ENCODE measurements at regions not wholly inside any gene's neighbourhood (a gene's known extent, or its start where the extent isn't known, plus 50 kb on each side); places are given as distances from the start of the nearest gene placed in this dataset.

DNA sequence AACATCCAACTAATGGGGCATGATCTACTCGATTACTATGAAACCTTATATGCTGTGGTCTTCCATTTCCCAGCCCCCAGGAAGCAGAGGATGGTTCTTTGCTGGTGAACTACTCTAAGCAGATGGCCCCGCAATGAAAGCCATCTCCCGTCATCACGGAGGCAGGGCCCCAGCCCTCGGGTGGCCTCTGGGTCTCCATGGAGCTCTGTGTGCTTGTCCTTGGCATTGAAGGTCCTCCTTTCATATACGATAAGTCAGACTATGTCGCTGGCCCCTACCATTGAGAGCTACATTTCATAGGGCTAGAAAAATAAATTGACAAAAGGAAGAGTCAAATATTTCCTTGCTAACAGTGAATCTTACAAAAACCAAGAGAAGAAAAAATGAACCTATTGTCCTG, 416.8 kb downstream of the CMPK2 start:
- H3K4me1 ChIP-seq (ENCODE audit: control insufficient read depth in 2 of 2, insufficient read depth in 2 of 2, low read length in 2 of 2) = no peaks in the 10 kb centered on the region
- no peaks in the 10 kb centered on the region for H3K36me3 ChIP-seq (ENCODE audit: control insufficient read depth in 2 of 2, insufficient read depth in 2 of 2, low read length in 1 of 2)
- no peak for DNase-seq (ENCODE audit: low read depth in 6 of 9, low spot score in 9 of 9)
- H3K27me3 ChIP-seq (ENCODE audit: control insufficient read depth in 2 of 2, insufficient read depth in 1 of 2, low read length in 1 of 2) = no peaks in the 10 kb centered on the region
- no peak overlapping the region for H3K27ac ChIP-seq (ENCODE audit: low read depth in 1 of 2, low read length in 1 of 2)
- 95% methylated on average over 7 of the region's 7 CpGs for WGBS
- H3K4me3 ChIP-seq (ENCODE audit: low read length in 2 of 2) = no peak overlapping the region
- H3K9me3 ChIP-seq (ENCODE audit: control insufficient read depth in 2 of 2, insufficient read depth in 1 of 2, low read length in 1 of 2) = no peaks in the 10 kb centered on the region

DNA sequence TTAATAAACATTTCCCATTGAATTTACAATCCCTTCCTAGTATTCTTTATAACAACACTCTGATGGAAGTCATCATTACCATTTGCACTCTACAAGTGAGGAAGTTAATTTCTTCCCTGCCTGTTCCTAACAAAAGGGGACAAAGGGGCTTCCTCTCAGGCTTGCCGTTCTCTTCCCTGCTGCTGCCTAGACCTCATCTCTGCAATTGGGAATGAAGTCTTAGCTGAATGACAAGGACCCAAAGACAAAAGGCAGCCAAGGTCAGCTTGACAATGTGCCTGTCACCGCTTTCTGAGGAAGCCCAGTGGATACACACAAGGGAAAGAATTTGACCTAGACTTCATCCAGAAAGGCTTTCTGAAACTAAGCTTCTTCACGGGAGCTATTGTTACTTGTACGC, 416.4 kb downstream of the CMPK2 start:
- 72% methylated on average over 4 of the region's 4 CpGs for WGBS
- Histone ChIP-seq H3K36me3 (ENCODE audit: control insufficient read depth in 2 of 2, insufficient read depth in 2 of 2, low read length in 1 of 2) (no peaks in the 10 kb centered on the region), H3K27ac (ENCODE audit: low read depth in 1 of 2, low read length in 1 of 2) (no peak overlapping the region), H3K4me1 (ENCODE audit: control insufficient read depth in 2 of 2, insufficient read depth in 2 of 2, low read length in 2 of 2) (no peaks in the 10 kb centered on the region), H3K4me3 (ENCODE audit: low read length in 2 of 2) (no peak overlapping the region), H3K9me3 (ENCODE audit: control insufficient read depth in 2 of 2, insufficient read depth in 1 of 2, low read length in 1 of 2) (no peaks in the 10 kb centered on the region), H3K27me3 (ENCODE audit: control insufficient read depth in 2 of 2, insufficient read depth in 1 of 2, low read length in 1 of 2) (no peaks in the 10 kb centered on the region)
- no peak for DNase-seq (ENCODE audit: low read depth in 6 of 9, low spot score in 9 of 9)

DNA sequence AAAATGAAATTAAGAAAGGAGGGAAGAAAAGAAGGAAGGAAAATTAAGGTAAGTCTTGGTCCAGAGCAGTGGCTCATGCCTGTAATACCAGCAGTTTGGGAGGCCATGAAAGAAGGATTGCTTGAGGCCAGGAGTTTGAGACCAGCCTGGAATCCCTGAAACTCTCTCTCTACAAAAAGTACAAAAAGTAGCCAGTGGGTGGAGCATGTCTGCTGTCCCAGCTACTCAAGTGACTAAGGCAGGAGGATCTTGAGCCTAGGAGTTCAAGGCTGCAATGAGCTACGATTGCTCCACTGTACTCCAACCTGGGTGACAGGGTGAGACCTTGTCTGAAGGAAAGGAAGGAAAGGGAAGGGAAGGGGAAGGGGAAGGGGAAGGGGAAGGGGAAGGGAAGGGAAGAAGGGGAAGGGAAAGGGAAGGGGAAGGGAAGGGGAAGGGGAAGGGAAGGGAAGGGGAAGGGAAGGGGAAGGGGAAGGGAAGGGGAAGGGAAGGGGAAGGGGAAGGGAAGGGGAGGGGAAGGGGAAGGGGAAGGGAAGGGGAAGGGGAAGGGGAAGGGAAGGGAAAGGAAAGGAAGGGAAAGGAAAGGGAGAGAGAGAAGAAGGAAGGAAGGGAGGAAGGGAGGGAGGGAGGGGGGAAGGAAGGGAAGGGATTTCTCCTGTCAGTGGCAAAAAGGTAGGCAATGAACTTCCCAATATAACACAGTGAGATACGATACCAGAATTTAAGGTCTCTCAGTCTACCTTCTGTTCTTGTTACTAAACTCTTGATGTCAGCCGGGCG, 412.8 kb downstream of the CMPK2 start:
- DNase-seq (ENCODE audit: low read depth in 6 of 9, low spot score in 9 of 9) = no peak
- Histone ChIP-seq H3K9me3 (ENCODE audit: control insufficient read depth in 2 of 2, insufficient read depth in 1 of 2, low read length in 1 of 2) (peaks cover 0 to 2% of the 10 kb centered on the region in 2 donors), H3K27me3 (ENCODE audit: control insufficient read depth in 2 of 2, insufficient read depth in 1 of 2, low read length in 1 of 2) (no peaks in the 10 kb centered on the region), H3K4me1 (ENCODE audit: control insufficient read depth in 2 of 2, insufficient read depth in 2 of 2, low read length in 2 of 2) (no peaks in the 10 kb centered on the region), H3K27ac (ENCODE audit: low read depth in 1 of 2, low read length in 1 of 2) (no peak overlapping the region), H3K36me3 (ENCODE audit: control insufficient read depth in 2 of 2, insufficient read depth in 2 of 2, low read length in 1 of 2) (no peaks in the 10 kb centered on the region), H3K4me3 (ENCODE audit: low read length in 2 of 2) (no peak overlapping the region)
- 97% methylated on average over 4 of the region's 4 CpGs for WGBS

DNA sequence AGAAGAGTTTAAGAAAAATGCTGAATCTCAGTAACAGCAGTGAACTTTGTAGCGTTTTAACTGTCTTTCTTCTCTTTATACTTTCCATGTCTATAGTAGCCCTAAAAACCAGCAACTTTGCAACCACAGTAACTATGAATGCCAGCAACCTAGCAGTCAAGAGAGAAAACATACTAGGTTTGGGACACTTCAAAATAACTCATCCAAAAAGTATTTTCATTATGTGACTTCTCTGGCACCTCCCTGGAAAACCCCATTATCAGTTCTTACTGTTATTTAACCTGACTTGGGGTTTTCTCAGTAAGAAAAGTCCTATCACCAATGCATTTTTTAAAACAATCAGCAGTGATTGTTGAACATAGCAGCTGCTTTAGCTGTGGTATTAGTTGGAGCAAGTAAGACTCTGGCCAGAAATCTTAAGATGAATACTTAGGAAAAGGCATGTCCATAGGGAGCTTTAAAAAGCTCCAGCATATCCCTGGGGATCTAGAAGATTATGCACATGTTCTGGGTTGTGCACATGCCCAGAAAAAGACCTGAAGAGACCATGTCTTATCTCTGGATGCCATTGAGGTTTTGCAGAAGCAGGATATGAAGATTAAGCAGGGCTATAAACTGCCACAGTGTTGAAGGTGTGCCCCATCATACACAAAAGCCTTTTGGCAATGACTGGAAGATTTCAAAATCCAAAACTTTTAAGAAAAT, 411.3 kb downstream of the CMPK2 start:
- H3K4me3 ChIP-seq (ENCODE audit: low read length in 2 of 2) = no peak overlapping the region
- H3K9me3 ChIP-seq (ENCODE audit: control insufficient read depth in 2 of 2, insufficient read depth in 1 of 2, low read length in 1 of 2) = peaks cover 1 to 7% of the 10 kb centered on the region in 2 donors
- no peaks in the 10 kb centered on the region for H3K4me1 ChIP-seq (ENCODE audit: control insufficient read depth in 2 of 2, insufficient read depth in 2 of 2, low read length in 2 of 2)
- no peaks in the 10 kb centered on the region for H3K36me3 ChIP-seq (ENCODE audit: control insufficient read depth in 2 of 2, insufficient read depth in 2 of 2, low read length in 1 of 2)
- H3K27me3 ChIP-seq (ENCODE audit: control insufficient read depth in 2 of 2, insufficient read depth in 1 of 2, low read length in 1 of 2) = no peaks in the 10 kb centered on the region
- no peak for DNase-seq (ENCODE audit: low read depth in 6 of 9, low spot score in 9 of 9)
- WGBS = 91% methylated on average over 1 of the region's 1 CpG
- H3K27ac ChIP-seq (ENCODE audit: low read depth in 1 of 2, low read length in 1 of 2) = no peak overlapping the region

DNA sequence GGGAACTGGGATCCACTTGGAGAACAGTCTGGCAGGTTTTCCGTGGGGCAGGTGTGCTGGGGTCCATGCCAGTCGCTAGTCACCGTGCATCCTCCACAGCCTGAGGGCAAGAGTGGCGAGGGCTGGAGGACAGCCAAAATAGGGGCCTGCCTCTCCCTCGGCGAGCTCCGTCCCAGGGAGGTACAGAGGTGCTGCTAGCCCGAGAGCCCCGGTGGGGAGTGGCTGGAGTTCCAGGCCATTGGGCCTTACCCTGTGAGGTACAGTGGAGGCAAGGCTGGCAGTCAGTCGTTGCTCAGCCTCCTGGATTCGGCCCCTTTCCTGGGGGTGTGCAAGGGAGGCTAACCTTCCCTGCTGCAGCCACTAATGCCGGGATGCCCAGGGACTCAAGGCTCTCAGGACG, 406.6 kb downstream of the CMPK2 start:
- WGBS = 92% methylated on average over 13 of the region's 13 CpGs
- no peaks in the 10 kb centered on the region for H3K27me3 ChIP-seq (ENCODE audit: control insufficient read depth in 2 of 2, insufficient read depth in 1 of 2, low read length in 1 of 2)
- no peak for DNase-seq (ENCODE audit: low read depth in 6 of 9, low spot score in 9 of 9)
- peaks cover 1 to 7% of the 10 kb centered on the region in 2 donors for H3K9me3 ChIP-seq (ENCODE audit: control insufficient read depth in 2 of 2, insufficient read depth in 1 of 2, low read length in 1 of 2)
- H3K4me1 ChIP-seq (ENCODE audit: control insufficient read depth in 2 of 2, insufficient read depth in 2 of 2, low read length in 2 of 2) = no peaks in the 10 kb centered on the region
- H3K27ac ChIP-seq (ENCODE audit: low read depth in 1 of 2, low read length in 1 of 2) = no peak overlapping the region
- no peaks in the 10 kb centered on the region for H3K36me3 ChIP-seq (ENCODE audit: control insufficient read depth in 2 of 2, insufficient read depth in 2 of 2, low read length in 1 of 2)
- H3K4me3 ChIP-seq (ENCODE audit: low read length in 2 of 2) = no peak overlapping the region

DNA sequence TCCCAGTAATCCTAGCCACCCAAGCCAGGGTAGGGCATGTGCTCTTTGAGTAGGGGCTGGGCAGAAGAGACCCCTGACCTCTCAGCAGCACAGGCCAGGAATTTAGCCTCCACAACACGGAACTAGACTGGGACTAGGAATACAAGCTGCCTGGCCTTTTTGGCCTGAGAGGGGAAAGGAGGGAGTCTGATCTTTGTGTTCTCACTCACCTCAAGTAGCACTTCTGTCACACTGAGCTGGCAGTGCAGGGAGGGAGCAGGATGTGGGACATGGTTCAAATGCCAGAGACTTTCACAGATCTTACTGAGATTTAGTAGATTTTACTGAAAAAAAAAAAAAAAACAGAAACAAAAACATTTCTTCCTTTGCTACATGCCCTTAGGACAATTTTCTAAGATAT, 395.2 kb downstream of the CMPK2 start:
- Histone ChIP-seq H3K27me3 (ENCODE audit: control insufficient read depth in 2 of 2, insufficient read depth in 1 of 2, low read length in 1 of 2) (no peaks in the 10 kb centered on the region), H3K36me3 (ENCODE audit: control insufficient read depth in 2 of 2, insufficient read depth in 2 of 2, low read length in 1 of 2) (no peaks in the 10 kb centered on the region), H3K9me3 (ENCODE audit: control insufficient read depth in 2 of 2, insufficient read depth in 1 of 2, low read length in 1 of 2) (no peaks in the 10 kb centered on the region), H3K27ac (ENCODE audit: low read depth in 1 of 2, low read length in 1 of 2) (no peak overlapping the region), H3K4me3 (ENCODE audit: low read length in 2 of 2) (no peak overlapping the region), H3K4me1 (ENCODE audit: control insufficient read depth in 2 of 2, insufficient read depth in 2 of 2, low read length in 2 of 2) (no peaks in the 10 kb centered on the region)
- WGBS = 77% methylated on average over 1 of the region's 1 CpG
- DNase-seq (ENCODE audit: low read depth in 6 of 9, low spot score in 9 of 9) = no peak

DNA sequence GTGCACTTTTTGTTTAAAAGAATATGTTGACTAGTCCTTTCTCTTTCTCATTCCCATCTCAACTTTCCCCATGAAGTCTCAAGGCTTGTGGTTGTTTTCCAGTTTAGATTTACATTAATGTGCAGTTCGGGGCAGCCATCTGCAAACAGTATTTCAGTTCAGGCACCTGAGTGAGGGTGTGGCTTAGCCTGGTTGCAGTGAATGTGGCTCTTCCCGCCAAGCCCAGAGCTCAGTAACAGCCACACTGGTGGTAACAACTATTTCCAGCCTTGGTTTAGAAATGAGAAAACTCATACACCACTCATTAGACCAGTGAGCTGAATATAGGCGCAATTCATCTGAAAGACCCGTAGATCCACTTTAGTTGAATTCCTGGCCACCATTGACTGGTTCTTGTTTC, 394.3 kb downstream of the CMPK2 start:
- no peak for DNase-seq (ENCODE audit: low read depth in 6 of 9, low spot score in 9 of 9)
- Histone ChIP-seq H3K36me3 (ENCODE audit: control insufficient read depth in 2 of 2, insufficient read depth in 2 of 2, low read length in 1 of 2) (no peaks in the 10 kb centered on the region), H3K27ac (ENCODE audit: low read depth in 1 of 2, low read length in 1 of 2) (no peak overlapping the region), H3K27me3 (ENCODE audit: control insufficient read depth in 2 of 2, insufficient read depth in 1 of 2, low read length in 1 of 2) (no peaks in the 10 kb centered on the region), H3K9me3 (ENCODE audit: control insufficient read depth in 2 of 2, insufficient read depth in 1 of 2, low read length in 1 of 2) (no peaks in the 10 kb centered on the region), H3K4me1 (ENCODE audit: control insufficient read depth in 2 of 2, insufficient read depth in 2 of 2, low read length in 2 of 2) (no peaks in the 10 kb centered on the region), H3K4me3 (ENCODE audit: low read length in 2 of 2) (no peak overlapping the region)
- WGBS = 94% methylated on average over 4 of the region's 4 CpGs

DNA sequence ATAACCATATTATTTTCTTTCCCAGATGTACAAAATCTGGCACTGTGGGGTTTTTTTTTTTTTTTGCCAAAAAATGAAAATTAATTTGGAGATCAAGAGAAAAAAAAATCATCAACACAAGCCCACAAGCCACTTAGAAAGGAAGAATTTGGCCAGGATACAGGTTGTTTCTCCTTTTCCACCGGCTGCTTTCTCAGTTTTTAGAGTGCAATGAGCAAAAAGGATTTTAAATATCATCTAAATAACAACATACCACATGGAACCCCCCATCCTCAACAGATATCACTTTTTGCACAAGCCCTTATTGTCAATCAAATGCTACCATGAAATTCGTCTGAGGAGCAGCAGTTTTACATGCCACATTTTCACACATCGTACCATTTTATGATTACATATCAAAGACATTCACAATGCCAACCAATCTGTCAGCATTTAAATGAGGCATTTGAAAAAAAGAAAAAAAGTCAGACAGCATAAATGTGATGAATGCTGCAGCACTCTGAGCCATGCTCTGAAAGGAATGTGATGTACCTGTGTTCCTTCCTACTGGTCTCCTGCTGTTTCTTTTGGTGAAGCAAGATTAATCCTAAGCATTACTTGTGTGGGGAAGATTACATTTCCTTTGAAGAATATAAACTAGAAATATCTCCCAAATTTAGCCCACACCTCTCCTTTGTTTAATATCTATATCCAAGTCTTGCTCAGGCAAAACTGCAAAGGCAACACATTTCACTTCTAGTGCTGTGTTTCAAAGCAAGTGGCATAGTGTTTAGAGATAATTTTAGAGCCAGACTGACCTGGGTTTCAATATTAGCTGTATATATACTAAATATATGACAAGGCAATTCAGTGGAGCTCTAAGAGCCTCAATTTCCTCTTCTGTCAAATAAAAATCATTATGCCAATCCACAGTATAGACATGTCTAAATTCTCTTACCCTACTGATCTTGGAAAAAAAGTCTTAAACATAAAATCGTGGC, 391.3 kb downstream of the CMPK2 start:
- no peak overlapping the region for H3K27ac ChIP-seq (ENCODE audit: low read depth in 1 of 2, low read length in 1 of 2)
- H3K4me1 ChIP-seq (ENCODE audit: control insufficient read depth in 2 of 2, insufficient read depth in 2 of 2, low read length in 2 of 2) = no peaks in the 10 kb centered on the region
- DNase-seq (ENCODE audit: low read depth in 6 of 9, low spot score in 9 of 9) = no peak
- H3K4me3 ChIP-seq (ENCODE audit: low read length in 2 of 2) = no peak overlapping the region
- no peaks in the 10 kb centered on the region for H3K9me3 ChIP-seq (ENCODE audit: control insufficient read depth in 2 of 2, insufficient read depth in 1 of 2, low read length in 1 of 2)
- 79% methylated on average over 4 of the region's 4 CpGs for WGBS
- no peaks in the 10 kb centered on the region for H3K36me3 ChIP-seq (ENCODE audit: control insufficient read depth in 2 of 2, insufficient read depth in 2 of 2, low read length in 1 of 2)
- no peaks in the 10 kb centered on the region for H3K27me3 ChIP-seq (ENCODE audit: control insufficient read depth in 2 of 2, insufficient read depth in 1 of 2, low read length in 1 of 2)
